ENCODE measurements at regions not wholly inside any gene's neighbourhood (a gene's known extent, or its start where the extent isn't known, plus 50 kb on each side); places are given as distances from the start of the nearest gene placed in this dataset.

- TF ChIP-seq EZH2 (IDR thresholded peaks at IDR 0.05; ENCODE audit: borderline replicate concordance, low read length) (no peak), CTCF (IDR thresholded peaks at IDR 0.05; ENCODE audit: low read length) (no peak)
These were observed 129.2 kb upstream of the SEC61G start for GRCh38 chr7:54888067-54888733.

Data from OCI-LY1 (cell line).